ENCODE measurements at regions not wholly inside any gene's neighbourhood (a gene's known extent, or its start where the extent isn't known, plus 50 kb on each side); places are given as distances from the start of the nearest gene placed in this dataset.
"Not testable (repeated sequence)": the region's sequence is repeated elsewhere in the genome, so short reads cannot be mapped to it uniquely, and the experiment has no call there.

- DNase-seq (ENCODE audit: low spot score); FAIRE-seq: not testable (repeated sequence)
Measured at GRCh38 chrX:9377216-9377615, 87.6 kb upstream of the TBL1X start.

GRCh38 chrX:9378980-9379696 lies 85.7 kb upstream of the TBL1X start:
- DNase-seq (ENCODE audit: low spot score) (peak; percentile 17), FAIRE-seq (no peak)

DNA sequence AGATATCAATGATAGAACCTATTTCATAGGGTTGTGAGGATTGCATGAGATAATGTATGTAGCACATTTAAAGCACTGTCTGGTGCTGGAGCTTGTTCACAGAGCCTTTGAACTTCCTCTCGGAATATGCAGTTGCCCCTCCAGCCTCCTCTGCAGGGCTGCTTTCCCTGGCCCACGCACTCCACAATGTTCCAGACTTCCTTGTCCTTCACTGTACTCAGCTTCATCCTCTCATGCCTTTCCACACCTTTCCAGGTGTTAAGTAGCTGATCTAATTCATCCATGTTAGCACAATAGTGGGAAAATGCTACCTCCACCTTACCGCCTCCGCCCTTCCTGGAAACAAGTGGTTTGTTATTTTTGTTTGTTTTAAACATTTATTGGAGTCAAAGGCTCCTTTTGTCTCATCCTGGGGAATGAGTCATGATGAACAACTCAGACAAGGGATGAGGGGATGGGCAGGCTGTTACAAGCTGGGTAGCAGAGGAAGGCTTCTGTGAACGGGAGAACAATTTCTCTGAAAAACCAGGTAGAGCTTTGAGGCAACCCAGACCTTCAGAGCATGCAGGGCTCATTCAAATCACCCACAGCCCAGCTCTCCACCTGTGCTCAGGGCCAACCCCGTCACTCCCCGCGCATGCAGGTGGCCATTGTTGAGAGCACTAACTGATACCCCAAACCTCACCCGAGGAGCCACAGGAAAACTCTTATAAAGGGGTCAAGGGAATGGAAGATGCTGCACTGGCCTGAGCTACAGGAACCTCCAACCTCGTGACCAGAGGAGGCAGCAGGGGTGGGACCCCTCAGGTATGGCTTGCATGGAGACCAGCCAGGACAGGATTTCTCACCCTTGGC lies 84.9 kb upstream of the TBL1X start:
- FAIRE-seq (no peak), DNase-seq (ENCODE audit: low spot score) (peak; percentile 58)

DNA sequence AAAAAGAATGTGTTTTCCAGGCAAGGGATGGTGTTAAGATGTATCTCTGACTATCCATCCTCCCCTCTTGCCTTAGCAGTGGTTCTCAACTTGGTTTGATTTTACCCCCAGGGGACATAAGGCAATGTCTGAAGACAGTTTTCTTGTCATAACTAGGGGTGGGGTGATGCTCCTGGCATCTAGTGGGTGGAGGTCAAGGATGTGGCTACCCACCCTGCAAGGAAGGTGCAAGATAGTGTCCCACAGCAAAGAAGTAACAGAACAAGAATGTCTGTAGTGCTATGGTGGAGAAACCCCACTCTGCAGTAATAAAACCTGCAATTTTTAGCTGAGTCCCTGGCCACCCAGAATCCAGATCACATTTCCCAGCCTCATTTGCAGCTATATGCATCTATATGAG lies 81.2 kb upstream of the TBL1X start:
- no peak for DNase-seq (ENCODE audit: low spot score)
- FAIRE-seq, result no peak

DNA sequence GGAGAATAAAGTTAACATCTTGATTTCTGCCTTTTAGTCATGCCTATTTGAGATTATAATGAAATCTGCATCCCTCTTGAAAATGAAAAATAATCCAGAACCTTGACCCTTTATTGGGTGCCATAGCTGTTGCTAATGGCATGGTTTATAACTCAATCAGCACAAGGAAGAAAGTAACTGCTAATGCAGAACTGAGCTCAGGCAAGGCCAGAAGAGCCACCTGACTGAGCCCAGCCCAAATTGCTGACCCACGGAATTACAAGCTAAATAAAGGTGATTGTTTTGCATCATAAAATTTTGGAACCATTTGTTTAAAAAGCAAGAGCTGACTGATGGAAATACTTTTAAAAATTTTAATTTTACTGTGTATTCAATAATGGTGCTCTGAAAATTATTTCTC lies 76.4 kb upstream of the TBL1X start:
- DNase-seq (ENCODE audit: low spot score), result no peak
- no peak for FAIRE-seq

- DNase-seq (ENCODE audit: low spot score), result no peak
- FAIRE-seq, result no peak
Measured at GRCh38 chrX:9390121-9390520, 74.7 kb upstream of the TBL1X start.

GRCh38 chrX:9390693-9391368 lies 74.0 kb upstream of the TBL1X start:
- FAIRE-seq, result no peak

GRCh38 chrX:9392445-9392844 lies 72.4 kb upstream of the TBL1X start:
- DNase-seq (ENCODE audit: low spot score), result no peak
- no peak for FAIRE-seq

More at GRCh38 chrX:9390693-9391368, 74.0 kb upstream of the TBL1X start:
- no peak for DNase-seq (ENCODE audit: low spot score)

DNA sequence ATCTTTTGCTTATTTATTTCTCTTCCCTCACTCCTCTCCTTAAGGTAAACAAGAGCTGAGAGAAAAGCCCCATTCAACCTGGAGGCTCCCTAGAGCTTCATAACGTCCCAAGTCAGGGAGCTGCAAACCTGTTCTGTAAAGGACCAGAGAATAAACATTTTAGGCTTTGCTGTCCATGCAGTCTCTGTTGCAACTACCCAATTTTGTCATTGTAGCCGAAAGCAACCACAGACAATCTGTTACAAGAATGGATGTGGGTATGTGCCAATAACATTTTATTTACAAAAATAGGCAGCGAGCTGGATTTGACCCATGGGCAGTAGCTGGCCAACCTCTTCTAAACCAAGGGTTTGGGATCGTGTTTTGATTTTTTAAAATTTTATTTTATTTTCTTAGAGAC lies 71.3 kb upstream of the TBL1X start:
- DNase-seq (ENCODE audit: low spot score) (no peak), FAIRE-seq (no peak)

DNA sequence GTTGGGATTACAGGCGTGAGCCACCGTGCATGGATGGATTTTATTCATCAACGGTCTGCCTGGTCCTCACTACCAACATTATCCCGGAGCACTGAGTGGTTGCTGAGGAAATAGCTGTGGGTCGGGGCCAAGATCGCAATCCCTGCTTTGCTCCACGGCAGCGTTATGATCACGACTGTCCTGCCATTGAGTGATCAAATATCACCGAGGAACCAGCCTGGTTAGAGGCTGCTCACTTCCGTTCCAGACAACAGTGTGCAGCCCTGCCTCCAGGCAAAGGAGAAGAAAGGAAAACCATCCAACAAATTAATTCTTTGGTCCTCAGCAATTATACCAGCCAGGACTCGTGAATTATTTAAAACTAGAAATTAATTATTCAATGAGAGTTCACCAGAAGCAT lies 70.6 kb upstream of the TBL1X start:
- FAIRE-seq (no peak), DNase-seq (ENCODE audit: low spot score) (no peak)

GRCh38 chrX:9396930-9397329 lies 67.9 kb upstream of the TBL1X start:
- DNase-seq (ENCODE audit: low spot score) (no peak), FAIRE-seq (no peak)

DNA sequence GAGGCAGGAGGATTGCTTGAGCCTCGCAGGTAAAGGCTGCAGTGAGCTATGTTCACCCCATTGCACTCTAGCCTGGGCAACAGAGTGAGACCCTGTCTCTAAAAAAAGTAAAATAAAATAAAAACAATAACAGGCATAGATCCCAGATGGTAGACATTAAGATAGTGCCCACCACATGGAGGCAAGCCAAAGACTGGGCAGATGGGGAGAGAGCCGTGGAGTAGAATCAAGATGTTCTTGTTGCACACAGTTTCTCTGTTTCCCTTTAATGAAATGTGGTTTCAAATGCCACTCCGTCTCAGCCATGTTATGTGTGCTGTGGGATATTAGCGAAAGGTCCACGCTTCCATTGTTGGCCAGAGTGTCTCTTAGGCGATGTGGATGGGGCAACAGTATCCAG lies 63.8 kb upstream of the TBL1X start:
- DNase-seq (ENCODE audit: low spot score) (no peak), FAIRE-seq (no peak)

GRCh38 chrX:9403374-9403773 lies 61.5 kb upstream of the TBL1X start:
- DNase-seq (ENCODE audit: low spot score), result no peak
- no peak for FAIRE-seq

- FAIRE-seq; DNase-seq (ENCODE audit: low spot score): not testable (repeated sequence)
Measured at GRCh38 chrX:9405635-9406034, 59.2 kb upstream of the TBL1X start.

GRCh38 chrX:9410889-9411288 lies 54.0 kb upstream of the TBL1X start:
- not testable (repeated sequence) for FAIRE-seq; DNase-seq (ENCODE audit: low spot score)

DNA sequence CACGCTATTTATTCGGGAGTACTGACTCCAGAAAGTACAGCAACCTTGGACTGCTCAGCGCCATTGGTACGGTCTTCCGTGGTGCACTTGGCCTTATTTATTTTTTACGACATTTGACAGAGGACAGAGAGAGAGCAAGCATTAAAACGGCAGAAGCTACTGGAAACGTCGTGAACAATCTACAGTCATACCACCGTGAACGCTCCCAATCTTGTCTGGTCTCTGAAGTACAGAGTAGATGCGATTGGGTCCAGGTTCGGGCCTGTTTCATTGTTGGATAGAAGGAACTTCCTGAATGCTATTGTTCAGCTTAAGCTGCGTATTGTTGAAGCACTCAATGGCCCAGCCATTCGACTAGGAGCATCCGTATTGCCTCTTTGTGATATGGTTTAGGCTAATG lies 53.2 kb upstream of the TBL1X start:
- not testable (repeated sequence) for FAIRE-seq; DNase-seq (ENCODE audit: low spot score)

DNA sequence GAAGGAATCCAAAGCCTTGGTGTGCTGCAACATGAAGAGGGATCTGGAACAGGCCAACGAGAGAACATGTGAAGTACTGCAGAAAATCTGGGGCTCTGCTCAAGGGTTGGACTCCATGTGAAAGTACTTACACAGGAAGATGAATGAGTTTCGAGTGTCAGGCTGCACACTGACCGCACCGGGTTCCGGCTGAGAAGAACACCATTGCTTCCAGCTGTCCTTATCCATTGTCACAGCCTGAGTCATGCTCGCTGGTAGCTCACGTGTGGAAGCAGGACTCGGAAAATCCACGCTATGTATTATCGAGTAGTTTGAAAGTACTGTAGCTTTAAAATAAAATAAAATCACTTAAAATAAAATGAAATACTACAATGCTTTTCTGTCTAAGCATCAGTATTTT lies 50.4 kb upstream of the TBL1X start:
- FAIRE-seq, result no peak
- DNase-seq (ENCODE audit: low spot score), result no peak
